ENCODE measurements at regions not wholly inside any gene's neighbourhood (a gene's known extent, or its start where the extent isn't known, plus 50 kb on each side); places are given as distances from the start of the nearest gene placed in this dataset.
"Not testable (repeated sequence)": the region's sequence is repeated elsewhere in the genome, so short reads cannot be mapped to it uniquely, and the experiment has no call there.

DNA sequence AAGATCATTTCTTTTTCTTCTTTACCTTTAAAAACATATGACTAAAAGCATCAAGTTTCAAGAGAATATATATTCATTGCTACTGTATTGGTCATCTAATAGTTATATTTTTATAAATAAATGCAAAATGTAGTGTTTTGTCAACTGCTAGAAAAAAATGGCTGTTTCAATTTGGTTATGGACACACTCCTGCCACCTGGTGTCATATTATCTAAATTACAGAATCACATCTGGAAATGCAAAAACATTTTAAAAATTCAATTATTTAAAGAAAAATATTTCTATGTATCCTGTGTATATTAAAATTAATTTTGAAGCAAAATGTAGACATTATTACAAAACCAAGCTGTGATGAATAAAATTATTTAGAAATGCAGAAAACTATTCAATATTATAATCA is 329.4 kb upstream of the PCDH18 start:
- Histone ChIP-seq H3K36me3 (ENCODE audit: control insufficient read depth, insufficient read depth, low read length) (no peaks in the 10 kb centered on the region), H3K4me3 (ENCODE audit: low read depth, low read length) (no peak overlapping the region), H3K27me3 (ENCODE audit: control insufficient read depth, insufficient read depth, low read length) (no peaks in the 10 kb centered on the region)
- FAIRE-seq (no peak), DNase-seq (ENCODE audit: low read depth) (peak; percentile 20)
- TF ChIP-seq, protein P1, sequence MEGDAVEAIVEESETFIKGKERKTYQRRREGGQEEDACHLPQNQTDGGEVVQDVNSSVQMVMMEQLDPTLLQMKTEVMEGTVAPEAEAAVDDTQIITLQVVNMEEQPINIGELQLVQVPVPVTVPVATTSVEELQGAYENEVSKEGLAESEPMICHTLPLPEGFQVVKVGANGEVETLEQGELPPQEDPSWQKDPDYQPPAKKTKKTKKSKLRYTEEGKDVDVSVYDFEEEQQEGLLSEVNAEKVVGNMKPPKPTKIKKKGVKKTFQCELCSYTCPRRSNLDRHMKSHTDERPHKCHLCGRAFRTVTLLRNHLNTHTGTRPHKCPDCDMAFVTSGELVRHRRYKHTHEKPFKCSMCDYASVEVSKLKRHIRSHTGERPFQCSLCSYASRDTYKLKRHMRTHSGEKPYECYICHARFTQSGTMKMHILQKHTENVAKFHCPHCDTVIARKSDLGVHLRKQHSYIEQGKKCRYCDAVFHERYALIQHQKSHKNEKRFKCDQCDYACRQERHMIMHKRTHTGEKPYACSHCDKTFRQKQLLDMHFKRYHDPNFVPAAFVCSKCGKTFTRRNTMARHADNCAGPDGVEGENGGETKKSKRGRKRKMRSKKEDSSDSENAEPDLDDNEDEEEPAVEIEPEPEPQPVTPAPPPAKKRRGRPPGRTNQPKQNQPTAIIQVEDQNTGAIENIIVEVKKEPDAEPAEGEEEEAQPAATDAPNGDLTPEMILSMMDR (IDR thresholded peaks at IDR 0.05; ENCODE audit: insufficient read depth, low read length, severe bottlenecking), result peak; percentile 5

DNA sequence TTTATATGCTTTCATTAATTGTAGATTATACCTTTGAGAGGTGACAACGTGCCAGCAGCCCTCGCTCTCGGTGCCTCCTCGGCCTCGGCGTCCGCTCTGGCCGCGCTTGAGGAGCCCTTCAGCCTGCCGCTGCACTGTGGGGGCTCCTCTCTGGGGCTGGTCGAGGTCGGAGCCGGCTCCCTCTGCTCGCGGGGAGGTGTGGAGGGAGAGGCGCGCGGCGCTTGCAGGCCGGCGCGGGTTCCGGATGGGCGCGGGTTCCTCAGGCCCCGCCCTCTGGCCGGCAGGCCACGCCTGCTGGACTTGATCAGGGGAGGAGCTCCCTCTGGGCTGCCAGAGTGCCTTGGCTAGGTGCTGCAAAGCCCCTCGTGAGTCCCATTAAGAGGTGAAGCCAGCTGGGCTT is 321.1 kb upstream of the PCDH18 start:
- H3K4me3 ChIP-seq (ENCODE audit: low read depth, low read length), result no peak overlapping the region
- TF ChIP-seq, protein P1 (IDR thresholded peaks at IDR 0.05; ENCODE audit: insufficient read depth, low read length, severe bottlenecking), result no peak
- no peaks in the 10 kb centered on the region for H3K36me3 ChIP-seq (ENCODE audit: control insufficient read depth, insufficient read depth, low read length)
- no peaks in the 10 kb centered on the region for H3K27me3 ChIP-seq (ENCODE audit: control insufficient read depth, insufficient read depth, low read length)
- FAIRE-seq (no peak), DNase-seq (ENCODE audit: low read depth) (no peak)

DNA sequence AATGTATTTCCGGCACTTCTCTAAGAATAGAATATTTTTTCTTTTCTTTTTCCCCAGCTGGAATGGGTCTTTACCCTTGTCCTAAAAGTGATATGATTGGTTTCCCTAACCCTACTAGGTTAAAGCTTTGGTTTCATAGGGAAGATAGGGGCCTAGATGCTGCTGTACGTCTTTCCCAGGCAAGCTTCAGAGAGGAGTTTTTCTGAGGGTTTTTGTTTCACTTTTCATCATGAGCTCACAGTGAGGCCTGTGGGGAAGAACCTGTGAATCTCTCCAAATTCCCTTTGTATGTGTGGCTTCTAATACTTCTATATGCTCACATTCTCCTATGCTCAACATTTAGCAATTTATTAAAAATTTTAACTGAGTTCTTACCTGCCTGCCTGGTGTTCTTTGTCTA is 320.0 kb upstream of the PCDH18 start:
- FAIRE-seq, result no peak
- TF ChIP-seq, protein P1 (IDR thresholded peaks at IDR 0.05; ENCODE audit: insufficient read depth, low read length, severe bottlenecking), result no peak
- H3K36me3 ChIP-seq (ENCODE audit: control insufficient read depth, insufficient read depth, low read length), result no peaks in the 10 kb centered on the region
- no peak for DNase-seq (ENCODE audit: low read depth)
- H3K4me3 ChIP-seq (ENCODE audit: low read depth, low read length), result no peak overlapping the region
- no peaks in the 10 kb centered on the region for H3K27me3 ChIP-seq (ENCODE audit: control insufficient read depth, insufficient read depth, low read length)

GRCh38 chr4:137851435-137851834 is 319.1 kb upstream of the PCDH18 start:
- no peak overlapping the region for H3K4me3 ChIP-seq (ENCODE audit: low read depth, low read length)
- TF ChIP-seq, protein P1 (IDR thresholded peaks at IDR 0.05; ENCODE audit: insufficient read depth, low read length, severe bottlenecking), result no peak
- H3K36me3 ChIP-seq (ENCODE audit: control insufficient read depth, insufficient read depth, low read length), result no peaks in the 10 kb centered on the region
- H3K27me3 ChIP-seq (ENCODE audit: control insufficient read depth, insufficient read depth, low read length), result no peaks in the 10 kb centered on the region
- DNase-seq (ENCODE audit: low read depth), result no peak
- no peak for FAIRE-seq

GRCh38 chr4:137827945-137828344 is 295.7 kb upstream of the PCDH18 start:
- not testable (repeated sequence) for DNase-seq (ENCODE audit: low read depth); H3K36me3 ChIP-seq (ENCODE audit: control insufficient read depth, insufficient read depth, low read length); H3K4me3 ChIP-seq (ENCODE audit: low read depth, low read length); H3K27me3 ChIP-seq (ENCODE audit: control insufficient read depth, insufficient read depth, low read length); FAIRE-seq

- FAIRE-seq (no peak), DNase-seq (ENCODE audit: low read depth) (no peak)
- TF ChIP-seq, protein P1 (IDR thresholded peaks at IDR 0.05; ENCODE audit: insufficient read depth, low read length, severe bottlenecking), result no peak
- Histone ChIP-seq H3K4me3 (ENCODE audit: low read depth, low read length) (no peak overlapping the region), H3K36me3 (ENCODE audit: control insufficient read depth, insufficient read depth, low read length) (no peaks in the 10 kb centered on the region), H3K27me3 (ENCODE audit: control insufficient read depth, insufficient read depth, low read length) (no peaks in the 10 kb centered on the region)
These were observed 293.2 kb upstream of the PCDH18 start for GRCh38 chr4:137825505-137825904.

Measured in bronchial epithelial cell (primary cell).